ENCODE measurements at regions not wholly inside any gene's neighbourhood (a gene's known extent, or its start where the extent isn't known, plus 50 kb on each side); places are given as distances from the start of the nearest gene placed in this dataset.

- DNase-seq (ENCODE audit: low read depth) = no peak
These were observed 89.7 kb upstream of the ERRFI1 start for GRCh38 chr1:8115769-8116167.

- DNase-seq (ENCODE audit: low read depth) = no peak
These were observed 89.1 kb upstream of the ERRFI1 start for GRCh38 chr1:8115031-8115768.

- DNase-seq (ENCODE audit: low read depth) = no peak
These were observed 87.4 kb upstream of the ERRFI1 start for GRCh38 chr1:8113262-8114220.

GRCh38 chr1:8112611-8113261, 86.6 kb upstream of the ERRFI1 start:
- no peak for DNase-seq (ENCODE audit: low read depth)

- DNase-seq (ENCODE audit: low read depth) = no peak
These were observed 85.5 kb upstream of the ERRFI1 start for GRCh38 chr1:8111560-8111959.

GRCh38 chr1:8109216-8109615, 83.1 kb upstream of the ERRFI1 start:
- no peak for DNase-seq (ENCODE audit: low read depth)

GRCh38 chr1:8107897-8108296, 81.8 kb upstream of the ERRFI1 start:
- no peak for DNase-seq (ENCODE audit: low read depth)

- no peak for DNase-seq (ENCODE audit: low read depth)
These were observed 78.4 kb upstream of the ERRFI1 start for GRCh38 chr1:8104278-8105236.

- no peak for DNase-seq (ENCODE audit: low read depth)
These were observed 71.8 kb upstream of the ERRFI1 start for GRCh38 chr1:8097908-8098307.

- DNase-seq (ENCODE audit: low read depth) = peak; percentile 99
These were observed 71.1 kb upstream of the ERRFI1 start for GRCh38 chr1:8097077-8097799.

GRCh38 chr1:8096105-8097011, 70.2 kb upstream of the ERRFI1 start:
- peak; percentile 96 for DNase-seq (ENCODE audit: low read depth)

GRCh38 chr1:8095584-8095983, 69.5 kb upstream of the ERRFI1 start:
- no peak for DNase-seq (ENCODE audit: low read depth)

- peak; percentile 90 for DNase-seq (ENCODE audit: low read depth)
These were observed 68.6 kb upstream of the ERRFI1 start for GRCh38 chr1:8094481-8095241.

GRCh38 chr1:8093221-8093980, 67.3 kb upstream of the ERRFI1 start:
- DNase-seq (ENCODE audit: low read depth) = no peak

- no peak for DNase-seq (ENCODE audit: low read depth)
These were observed 66.5 kb upstream of the ERRFI1 start for GRCh38 chr1:8092657-8093056.

- peak; percentile 82 for DNase-seq (ENCODE audit: low read depth)
These were observed 65.6 kb upstream of the ERRFI1 start for GRCh38 chr1:8091691-8092090.

- peak; percentile 98 for DNase-seq (ENCODE audit: low read depth)
These were observed 64.2 kb upstream of the ERRFI1 start for GRCh38 chr1:8090241-8090702.
